Activated CD4-positive, alpha-beta T cell treated with anti-CD3 and anti-CD28 coated beads, Interleukin-2, amount 10 ng/mL, durations not matched to agents 24 days and 14 days (primary cell): ENCODE measurements at regions not wholly inside any gene's neighbourhood (a gene's known extent, or its start where the extent isn't known, plus 50 kb on each side); places are given as distances from the start of the nearest gene placed in this dataset.
"Not testable (repeated sequence)": the region's sequence is repeated elsewhere in the genome, so short reads cannot be mapped to it uniquely, and the experiment has no call there.

Source experiments
- DNase-seq: peaks from one replicate; pipeline ENCODE4 v3.0.0; 2022
- H3K27ac Mint-ChIP-seq: one replicate; pipeline ENCODE4 v1.8.0; 2022; ENCODE audit warnings: mild to moderate bottlenecking, mixed read lengths
- H3K27me3 Mint-ChIP-seq: one replicate; pipeline ENCODE4 v1.8.0; 2022; ENCODE audit warnings: mixed read lengths
- H3K36me3 Mint-ChIP-seq: one replicate; pipeline ENCODE4 v1.8.0; 2022; ENCODE audit warnings: low read depth, mild to moderate bottlenecking, mixed read lengths
- H3K4me1 Mint-ChIP-seq: one replicate; pipeline ENCODE4 v1.8.0; 2021; ENCODE audit warnings: mixed read lengths
- H3K4me3 Mint-ChIP-seq: one replicate; pipeline ENCODE4 v1.8.0; 2022; ENCODE audit warnings: mild to moderate bottlenecking, moderate library complexity, mixed read lengths
- H3K9me3 Mint-ChIP-seq: one replicate; pipeline ENCODE4 v1.8.0; 2021; ENCODE audit warnings: mixed read lengths
- intact Hi-C: fragments of 100-400 bp; cut with micrococcal nuclease; formaldehyde crosslinking; loops from one replicate; pipeline ENCODE4 v1.15.1; 2023

- Mint-ChIP-seq H3K27me3 (peaks cover 4% of the 10 kb centered on the region), H3K36me3 (no peaks in the 10 kb centered on the region), H3K27ac (no peak overlapping the region), H3K4me1 (peaks cover 7% of the 10 kb centered on the region), H3K9me3 (no peaks in the 10 kb centered on the region), H3K4me3 (no peak overlapping the region)
- no peak for DNase-seq
- intact Hi-C loops: no loop called here
Measured at GRCh38 chr6:140812636-140813035, 1320.1 kb upstream of the GJE1 start.

GRCh38 chr6:140811642-140812041, 1321.1 kb upstream of the GJE1 start:
- no peak for DNase-seq
- Mint-ChIP-seq H3K27me3 (no peaks in the 10 kb centered on the region), H3K4me1 (peaks cover 7% of the 10 kb centered on the region), H3K36me3 (no peaks in the 10 kb centered on the region), H3K9me3 (no peaks in the 10 kb centered on the region), H3K4me3 (no peak overlapping the region), H3K27ac (no peak overlapping the region)
- intact Hi-C loops: no loop called here

GRCh38 chr6:140809694-140810101, 1323.0 kb upstream of the GJE1 start:
- Mint-ChIP-seq H3K9me3 (no peaks in the 10 kb centered on the region), H3K36me3 (no peaks in the 10 kb centered on the region), H3K4me1 (peaks cover 7% of the 10 kb centered on the region), H3K27me3 (no peaks in the 10 kb centered on the region), H3K27ac (peak overlapping the region; percentile 79), H3K4me3 (no peak overlapping the region)
- intact Hi-C loops: loop anchor here (1.0 to 5.0 kb wide), 3 partner anchors 35 to 237 kb away; no protein-coding TSS in a partner anchor
- DNase-seq: peak; percentile 72

GRCh38 chr6:140806431-140806830, 1326.3 kb upstream of the GJE1 start:
- H3K4me1 Mint-ChIP-seq: peaks cover 7% of the 10 kb centered on the region
- intact Hi-C loops: loop anchor here (5.0 kb wide), 1 partner anchor 234 kb away; no protein-coding TSS in a partner anchor
- no peak overlapping the region for H3K4me3 Mint-ChIP-seq
- H3K27me3 Mint-ChIP-seq: peaks cover 2% of the 10 kb centered on the region
- no peak for DNase-seq
- no peaks in the 10 kb centered on the region for H3K9me3 Mint-ChIP-seq
- no peak overlapping the region for H3K27ac Mint-ChIP-seq
- no peaks in the 10 kb centered on the region for H3K36me3 Mint-ChIP-seq

- no peaks in the 10 kb centered on the region for H3K9me3 Mint-ChIP-seq
- H3K4me3 Mint-ChIP-seq: no peak overlapping the region
- no peak overlapping the region for H3K27ac Mint-ChIP-seq
Measured at GRCh38 chr6:140794544-140794943, 1338.2 kb upstream of the GJE1 start.

GRCh38 chr6:140790109-140790508, 1342.6 kb upstream of the GJE1 start:
- Mint-ChIP-seq H3K27me3 (no peaks in the 10 kb centered on the region), H3K9me3 (no peaks in the 10 kb centered on the region), H3K4me3 (no peak overlapping the region), H3K36me3 (no peaks in the 10 kb centered on the region), H3K4me1 (no peaks in the 10 kb centered on the region), H3K27ac (no peak overlapping the region)
- intact Hi-C loops: no loop called here
- DNase-seq: no peak

More at GRCh38 chr6:140794544-140794943, 1338.2 kb upstream of the GJE1 start:
- H3K27me3 Mint-ChIP-seq: no peaks in the 10 kb centered on the region
- H3K36me3 Mint-ChIP-seq: no peaks in the 10 kb centered on the region
- H3K4me1 Mint-ChIP-seq: no peaks in the 10 kb centered on the region
- DNase-seq: no peak
- intact Hi-C loops: no loop called here

- Mint-ChIP-seq H3K9me3 (no peaks in the 10 kb centered on the region), H3K4me3 (no peak overlapping the region), H3K27ac (no peak overlapping the region), H3K27me3 (no peaks in the 10 kb centered on the region), H3K36me3 (no peaks in the 10 kb centered on the region), H3K4me1 (no peaks in the 10 kb centered on the region)
- no peak for DNase-seq
- intact Hi-C loops: no loop called here
Measured at GRCh38 chr6:140789466-140789865, 1343.3 kb upstream of the GJE1 start.

- no peaks in the 10 kb centered on the region for H3K9me3 Mint-ChIP-seq
- H3K4me3 Mint-ChIP-seq: no peak overlapping the region
- H3K27ac Mint-ChIP-seq: no peak overlapping the region
- H3K27me3 Mint-ChIP-seq: peaks cover 1% of the 10 kb centered on the region
- H3K4me1 Mint-ChIP-seq: no peaks in the 10 kb centered on the region
- DNase-seq: no peak
- intact Hi-C loops: no loop called here
- no peaks in the 10 kb centered on the region for H3K36me3 Mint-ChIP-seq
Measured at GRCh38 chr6:140785926-140786325, 1346.8 kb upstream of the GJE1 start.

GRCh38 chr6:140784573-140784972, 1348.2 kb upstream of the GJE1 start:
- no peaks in the 10 kb centered on the region for H3K9me3 Mint-ChIP-seq
- intact Hi-C loops: no loop called here
- H3K4me1 Mint-ChIP-seq: no peaks in the 10 kb centered on the region
- H3K36me3 Mint-ChIP-seq: no peaks in the 10 kb centered on the region
- no peak overlapping the region for H3K4me3 Mint-ChIP-seq
- no peak overlapping the region for H3K27ac Mint-ChIP-seq
- H3K27me3 Mint-ChIP-seq: peaks cover 5% of the 10 kb centered on the region
- DNase-seq: no peak

- intact Hi-C loops, H3K4me1 Mint-ChIP-seq, H3K27ac Mint-ChIP-seq, DNase-seq, H3K9me3 Mint-ChIP-seq, H3K27me3 Mint-ChIP-seq, H3K4me3 Mint-ChIP-seq, H3K36me3 Mint-ChIP-seq: not testable (repeated sequence)
Measured at GRCh38 chr6:140783504-140783903, 1349.2 kb upstream of the GJE1 start.

GRCh38 chr6:140782941-140783340, 1349.8 kb upstream of the GJE1 start:
- Mint-ChIP-seq H3K9me3 (no peaks in the 10 kb centered on the region), H3K27ac (no peak overlapping the region), H3K4me1 (no peaks in the 10 kb centered on the region), H3K27me3 (peaks cover 5% of the 10 kb centered on the region), H3K4me3 (no peak overlapping the region), H3K36me3 (no peaks in the 10 kb centered on the region)
- intact Hi-C loops: no loop called here
- no peak for DNase-seq

- DNase-seq: no peak
- no peaks in the 10 kb centered on the region for H3K36me3 Mint-ChIP-seq
- no peak overlapping the region for H3K27ac Mint-ChIP-seq
- H3K4me1 Mint-ChIP-seq: peaks cover 2% of the 10 kb centered on the region
- H3K9me3 Mint-ChIP-seq: no peaks in the 10 kb centered on the region
- peaks cover 11% of the 10 kb centered on the region for H3K27me3 Mint-ChIP-seq
- intact Hi-C loops: no loop called here
- H3K4me3 Mint-ChIP-seq: no peak overlapping the region
Measured at GRCh38 chr6:140779991-140780596, 1352.6 kb upstream of the GJE1 start.

GRCh38 chr6:140779341-140779740, 1353.4 kb upstream of the GJE1 start:
- H3K4me1 Mint-ChIP-seq: peaks cover 6% of the 10 kb centered on the region

GRCh38 chr6:140777780-140778179, 1354.9 kb upstream of the GJE1 start:
- DNase-seq: no peak
- H3K4me3 Mint-ChIP-seq: no peak overlapping the region
- H3K9me3 Mint-ChIP-seq: no peaks in the 10 kb centered on the region
- intact Hi-C loops: no loop called here
- peaks cover 12% of the 10 kb centered on the region for H3K27me3 Mint-ChIP-seq
- no peaks in the 10 kb centered on the region for H3K36me3 Mint-ChIP-seq
- no peak overlapping the region for H3K27ac Mint-ChIP-seq
- H3K4me1 Mint-ChIP-seq: peaks cover 13% of the 10 kb centered on the region

More at GRCh38 chr6:140779341-140779740, 1353.4 kb upstream of the GJE1 start:
- intact Hi-C loops: no loop called here
- Mint-ChIP-seq H3K27ac (no peak overlapping the region), H3K9me3 (no peaks in the 10 kb centered on the region), H3K27me3 (peaks cover 13% of the 10 kb centered on the region), H3K4me3 (no peak overlapping the region), H3K36me3 (no peaks in the 10 kb centered on the region)
- DNase-seq: no peak

GRCh38 chr6:140775061-140775460, 1357.7 kb upstream of the GJE1 start:
- Mint-ChIP-seq H3K36me3 (no peaks in the 10 kb centered on the region), H3K9me3 (peaks cover 5% of the 10 kb centered on the region), H3K27ac (no peak overlapping the region), H3K4me1 (peaks cover 14% of the 10 kb centered on the region), H3K4me3 (no peak overlapping the region), H3K27me3 (peaks cover 15% of the 10 kb centered on the region)
- intact Hi-C loops: no loop called here
- DNase-seq: no peak
